ENCODE measurements at regions not wholly inside any gene's neighbourhood (a gene's known extent, or its start where the extent isn't known, plus 50 kb on each side); places are given as distances from the start of the nearest gene placed in this dataset.
"Not testable (repeated sequence)": the region's sequence is repeated elsewhere in the genome, so short reads cannot be mapped to it uniquely, and the experiment has no call there.

GRCh38 chr7:66458991-66459390 lies 169.7 kb upstream of the KCTD7 start:
- not testable (repeated sequence) for DNase-seq

GRCh38 chr7:66459783-66460413 lies 168.8 kb upstream of the KCTD7 start:
- DNase-seq = not testable (repeated sequence)

GRCh38 chr7:66460921-66461361 lies 167.7 kb upstream of the KCTD7 start:
- no peak for DNase-seq

GRCh38 chr7:66461397-66461796 lies 167.3 kb upstream of the KCTD7 start:
- DNase-seq = not testable (repeated sequence)

GRCh38 chr7:66462831-66463230 lies 165.8 kb upstream of the KCTD7 start:
- not testable (repeated sequence) for DNase-seq

- no peak for DNase-seq
Observed at GRCh38 chr7:66464059-66464458, 164.6 kb upstream of the KCTD7 start.

GRCh38 chr7:66466081-66466600 lies 162.5 kb upstream of the KCTD7 start:
- no peak for DNase-seq

GRCh38 chr7:66467887-66468286 lies 160.8 kb upstream of the KCTD7 start:
- no peak for DNase-seq

- DNase-seq = not testable (repeated sequence)
Observed at GRCh38 chr7:66473064-66473463, 155.6 kb upstream of the KCTD7 start.

GRCh38 chr7:66474441-66474840 lies 154.2 kb upstream of the KCTD7 start:
- DNase-seq = no peak

GRCh38 chr7:66476056-66476455 lies 152.6 kb upstream of the KCTD7 start:
- not testable (repeated sequence) for DNase-seq

- DNase-seq = not testable (repeated sequence)
Observed at GRCh38 chr7:66477822-66478397, 150.8 kb upstream of the KCTD7 start.

- DNase-seq = not testable (repeated sequence)
Observed at GRCh38 chr7:66481229-66481628, 147.5 kb upstream of the KCTD7 start.

- not testable (repeated sequence) for DNase-seq
Observed at GRCh38 chr7:66489065-66489464, 139.6 kb upstream of the KCTD7 start.

- not testable (repeated sequence) for DNase-seq
Observed at GRCh38 chr7:66489741-66490140, 138.9 kb upstream of the KCTD7 start.

- DNase-seq = not testable (repeated sequence)
Observed at GRCh38 chr7:66490979-66491378, 137.7 kb upstream of the KCTD7 start.

- not testable (repeated sequence) for DNase-seq
Observed at GRCh38 chr7:66492405-66492804, 136.3 kb upstream of the KCTD7 start.

GRCh38 chr7:66493235-66494205 lies 135.2 kb upstream of the KCTD7 start:
- peak; percentile 81 for DNase-seq

GRCh38 chr7:66497346-66497745 lies 131.3 kb upstream of the KCTD7 start:
- no peak for DNase-seq

- no peak for DNase-seq
Observed at GRCh38 chr7:66500087-66500486, 128.6 kb upstream of the KCTD7 start.

GRCh38 chr7:66502230-66503035 lies 126.2 kb upstream of the KCTD7 start:
- DNase-seq = no peak

GRCh38 chr7:66503036-66503370 lies 125.7 kb upstream of the KCTD7 start:
- DNase-seq = no peak

All from NCI-H1048 (cell line).